ENCODE measurements at regions not wholly inside any gene's neighbourhood (a gene's known extent, or its start where the extent isn't known, plus 50 kb on each side); places are given as distances from the start of the nearest gene placed in this dataset.

GRCh38 chr20:60125513-60125912 lies 167.3 kb downstream of the CDH26 start:
- Histone ChIP-seq H3K9me3 (no peaks in the 10 kb centered on the region), H3K27ac (no peak overlapping the region), H3K4me1 (no peaks in the 10 kb centered on the region), H3K27me3 (peaks cover 0 to 9% (median 0%) of the 10 kb centered on the region in 7 donors), H3K4me3 (no peak overlapping the region), H3K36me3 (no peaks in the 10 kb centered on the region)
- ATAC-seq (no peak), DNase-seq (no peak)
- 84 to 86% methylated on average over 8 of the region's 8 CpGs for WGBS, 2 donors
- TF ChIP-seq CTCF (IDR thresholded peaks at IDR 0.05): no peak
- intact Hi-C loops (cut with DNase I): no loop called here

DNA sequence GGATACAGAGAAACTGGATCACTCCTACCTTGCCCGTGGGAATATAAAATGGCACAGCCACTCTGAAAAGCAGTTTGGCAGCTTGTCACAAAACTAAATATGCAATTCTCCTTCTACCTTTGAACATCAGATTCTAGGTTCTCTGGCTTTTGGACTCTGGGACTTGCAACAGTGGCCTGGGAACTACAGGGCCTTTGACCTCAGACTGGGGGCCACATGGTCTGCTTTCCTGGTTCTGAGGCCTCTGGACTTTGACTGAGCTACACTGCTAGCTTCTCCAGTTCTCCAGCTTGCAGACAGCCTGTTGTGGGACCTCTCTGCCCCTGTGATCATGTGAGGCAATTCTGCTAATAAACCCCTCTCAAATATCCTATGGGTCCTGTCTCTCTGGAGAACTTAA lies 168.8 kb downstream of the CDH26 start:
- Histone ChIP-seq H3K36me3 (no peaks in the 10 kb centered on the region), H3K4me3 (no peak overlapping the region), H3K27me3 (peaks cover 0 to 3% (median 0%) of the 10 kb centered on the region in 7 donors), H3K4me1 (peaks cover 0 to 11% (median 0%) of the 10 kb centered on the region in 9 donors), H3K27ac (no peak overlapping the region), H3K9me3 (no peaks in the 10 kb centered on the region)
- 0% methylated on average over 1 of the region's 1 CpG for WGBS, 2 donors
- intact Hi-C loops (cut with DNase I): no loop called here
- no peak for ATAC-seq
- TF ChIP-seq CTCF (IDR thresholded peaks at IDR 0.05): no peak
- DNase-seq: no peak

DNA sequence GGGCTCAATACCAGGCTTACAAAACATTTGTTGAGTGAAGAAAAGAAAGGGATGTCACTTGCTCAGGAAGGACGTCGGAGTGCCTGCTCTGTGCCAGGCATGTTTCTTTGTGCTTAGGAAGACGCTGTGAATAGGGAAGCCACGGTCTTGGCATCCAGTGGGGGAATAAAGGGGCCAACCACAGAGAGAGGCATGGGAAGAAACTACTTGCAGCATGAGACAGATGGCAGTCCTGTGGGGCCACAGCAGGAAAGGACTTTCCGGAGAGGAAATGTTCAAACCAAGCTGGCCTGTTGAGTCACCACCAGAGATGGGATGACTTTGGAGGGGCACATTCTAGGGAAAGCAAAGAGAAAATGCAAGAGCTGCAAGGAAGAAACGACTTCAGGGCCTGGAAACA lies 173.2 kb downstream of the CDH26 start:
- Histone ChIP-seq H3K4me3 (no peak overlapping the region), H3K36me3 (no peaks in the 10 kb centered on the region), H3K27ac (no peak overlapping the region), H3K27me3 (no peaks in the 10 kb centered on the region), H3K4me1 (peaks cover 0 to 24% (median 0%) of the 10 kb centered on the region in 9 donors), H3K9me3 (no peaks in the 10 kb centered on the region)
- peak in 2 of 8 donors; percentile 24 to 63 for ATAC-seq
- no peak for TF ChIP-seq CTCF (IDR thresholded peaks at IDR 0.05)
- DNase-seq: no peak
- 48 to 49% methylated on average over 6 of the region's 6 CpGs for WGBS, 2 donors
- intact Hi-C loops (cut with DNase I): loop anchor here in 1 of 10 donors (5.0 kb wide), 1 partner anchor 69 kb away; no protein-coding TSS in a partner anchor

DNA sequence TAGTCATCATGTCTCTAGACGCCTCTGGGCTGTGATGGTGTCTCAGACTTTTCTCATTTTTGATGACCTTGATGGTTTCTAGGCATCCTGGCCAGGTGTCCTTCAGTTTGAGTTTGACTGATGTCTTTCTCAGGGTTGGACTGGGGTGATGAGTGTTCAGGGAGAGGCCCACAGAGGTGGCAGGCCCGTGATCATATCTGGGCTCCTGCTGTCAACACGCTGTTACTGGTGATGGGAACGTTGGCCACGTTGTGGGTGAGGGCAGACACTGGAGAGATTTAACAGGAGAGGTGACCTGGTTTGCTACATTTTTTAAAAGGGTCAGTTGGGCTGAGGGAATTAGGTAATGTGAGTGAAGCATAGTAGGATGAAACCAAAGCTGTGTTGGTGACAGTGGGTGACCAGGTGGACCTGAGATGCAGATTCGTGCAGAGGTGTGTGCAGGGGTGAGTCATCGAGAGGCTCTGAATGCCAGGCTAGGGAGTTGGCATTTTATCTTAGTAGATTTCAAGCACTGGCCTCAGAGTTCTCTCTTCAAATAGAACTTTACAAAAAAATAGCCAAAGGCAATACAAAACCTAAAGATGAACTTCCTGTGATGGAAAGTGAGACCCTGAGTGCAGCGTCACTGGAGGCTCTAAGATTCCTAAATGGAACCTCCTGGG lies 174.1 kb downstream of the CDH26 start:
- Histone ChIP-seq H3K9me3 (no peaks in the 10 kb centered on the region), H3K36me3 (no peaks in the 10 kb centered on the region), H3K27ac (no peak overlapping the region), H3K4me1 (peaks cover 0 to 32% (median 0%) of the 10 kb centered on the region in 9 donors), H3K27me3 (no peaks in the 10 kb centered on the region), H3K4me3 (no peak overlapping the region)
- no peak for TF ChIP-seq CTCF (IDR thresholded peaks at IDR 0.05)
- intact Hi-C loops (cut with DNase I): loop anchor here in 1 of 10 donors (5.0 kb wide), 1 partner anchor 70 kb away; no protein-coding TSS in a partner anchor
- ATAC-seq: peak in 3 of 8 donors; percentile 39 to 50 (median 47)
- no peak for DNase-seq
- 46 to 58% methylated on average over 8 of the region's 8 CpGs for WGBS, 2 donors

Measured in heart right ventricle (tissue), 16 donors.